ENCODE measurements at regions not wholly inside any gene's neighbourhood (a gene's known extent, or its start where the extent isn't known, plus 50 kb on each side); places are given as distances from the start of the nearest gene placed in this dataset.

DNA sequence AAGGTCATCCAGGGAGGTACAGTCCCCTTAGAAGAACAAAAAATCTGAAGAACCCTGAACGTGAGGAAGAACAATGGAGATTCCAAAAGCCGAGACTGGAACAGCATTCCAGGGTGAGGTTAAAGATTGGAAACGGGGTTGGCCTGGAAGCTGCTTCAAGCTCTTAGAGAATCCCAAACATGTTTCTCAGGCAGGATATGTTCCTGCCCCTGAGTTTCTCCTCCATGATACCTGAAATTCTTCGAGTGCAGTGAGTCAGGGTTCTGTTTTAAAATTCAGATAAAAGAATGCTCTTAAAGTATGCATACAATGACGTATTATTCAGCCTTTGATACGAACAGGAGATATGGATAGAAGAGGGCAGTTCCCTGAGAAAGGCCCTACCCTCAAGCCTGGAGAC lies 293.1 kb downstream of the HS3ST3B1 start:
- TF ChIP-seq, protein P1, sequence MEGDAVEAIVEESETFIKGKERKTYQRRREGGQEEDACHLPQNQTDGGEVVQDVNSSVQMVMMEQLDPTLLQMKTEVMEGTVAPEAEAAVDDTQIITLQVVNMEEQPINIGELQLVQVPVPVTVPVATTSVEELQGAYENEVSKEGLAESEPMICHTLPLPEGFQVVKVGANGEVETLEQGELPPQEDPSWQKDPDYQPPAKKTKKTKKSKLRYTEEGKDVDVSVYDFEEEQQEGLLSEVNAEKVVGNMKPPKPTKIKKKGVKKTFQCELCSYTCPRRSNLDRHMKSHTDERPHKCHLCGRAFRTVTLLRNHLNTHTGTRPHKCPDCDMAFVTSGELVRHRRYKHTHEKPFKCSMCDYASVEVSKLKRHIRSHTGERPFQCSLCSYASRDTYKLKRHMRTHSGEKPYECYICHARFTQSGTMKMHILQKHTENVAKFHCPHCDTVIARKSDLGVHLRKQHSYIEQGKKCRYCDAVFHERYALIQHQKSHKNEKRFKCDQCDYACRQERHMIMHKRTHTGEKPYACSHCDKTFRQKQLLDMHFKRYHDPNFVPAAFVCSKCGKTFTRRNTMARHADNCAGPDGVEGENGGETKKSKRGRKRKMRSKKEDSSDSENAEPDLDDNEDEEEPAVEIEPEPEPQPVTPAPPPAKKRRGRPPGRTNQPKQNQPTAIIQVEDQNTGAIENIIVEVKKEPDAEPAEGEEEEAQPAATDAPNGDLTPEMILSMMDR (IDR thresholded peaks at IDR 0.05; ENCODE audit: low read length) = no peak
- no peak for TF ChIP-seq EZH2 (optimal IDR thresholded peaks at IDR 0.05; ENCODE audit: low read depth, low read length)
- TF ChIP-seq EZH2phosphoT487 (IDR thresholded peaks at IDR 0.05; ENCODE audit: low read length) = no peak
